ENCODE measurements at regions not wholly inside any gene's neighbourhood (a gene's known extent, or its start where the extent isn't known, plus 50 kb on each side); places are given as distances from the start of the nearest gene placed in this dataset.

- no peak for TF ChIP-seq ZBTB46 (CRISPR knock-in tag; IDR thresholded peaks at IDR 0.05; ENCODE audit: borderline replicate concordance)
- TF ChIP-seq ZNF703 (CRISPR knock-in tag; IDR thresholded peaks at IDR 0.05; ENCODE audit: borderline replicate concordance), result no peak
- TF ChIP-seq JUNB (CRISPR knock-in tag; IDR thresholded peaks at IDR 0.05; ENCODE audit: borderline replicate concordance), result no peak
- no peak for TF ChIP-seq ZNF781 (CRISPR knock-in tag; IDR thresholded peaks at IDR 0.05; ENCODE audit: borderline replicate concordance, not compliant biosample characterization)
- TF ChIP-seq CEBPZ (IDR thresholded peaks at IDR 0.05; ENCODE audit: low read length), result no peak
- no peak for TF ChIP-seq ZBTB38 (CRISPR knock-in tag; IDR thresholded peaks at IDR 0.05)
- no peak for TF ChIP-seq ZNF33A (CRISPR knock-in tag; IDR thresholded peaks at IDR 0.05; ENCODE audit: borderline replicate concordance)
- no peak for TF ChIP-seq ZNF784 (CRISPR knock-in tag; IDR thresholded peaks at IDR 0.05; ENCODE audit: borderline replicate concordance)
- TF ChIP-seq PHF20 (CRISPR knock-in tag; IDR thresholded peaks at IDR 0.05), result no peak
- no peak for TF ChIP-seq ZNF513 (CRISPR knock-in tag; conservative IDR thresholded peaks at IDR 0.05)
- TF ChIP-seq GTF3A (CRISPR knock-in tag; conservative IDR thresholded peaks at IDR 0.05), result no peak
- TF ChIP-seq SIN3B (IDR thresholded peaks at IDR 0.05; ENCODE audit: low read length), result no peak
- no peak for TF ChIP-seq ZNF10 (CRISPR knock-in tag; IDR thresholded peaks at IDR 0.05; ENCODE audit: borderline replicate concordance, low read depth)
- no peak for TF ChIP-seq CSRNP1 (CRISPR knock-in tag; IDR thresholded peaks at IDR 0.05)
- no peak for TF ChIP-seq ZFP1 (CRISPR knock-in tag; IDR thresholded peaks at IDR 0.05)
- TF ChIP-seq ARID3A (IDR thresholded peaks at IDR 0.05; ENCODE audit: low read depth, low read length), result peak; percentile 69
- TF ChIP-seq ZNF34 (CRISPR knock-in tag; IDR thresholded peaks at IDR 0.05; ENCODE audit: borderline replicate concordance), result no peak
- TF ChIP-seq NFATC3 (CRISPR knock-in tag; IDR thresholded peaks at IDR 0.05), result no peak
Observed at GRCh38 chr2:215876139-215876936, 137.0 kb downstream of the MREG start (continued).

Measured in HepG2 (cell line).